ENCODE measurements at regions not wholly inside any gene's neighbourhood (a gene's known extent, or its start where the extent isn't known, plus 50 kb on each side); places are given as distances from the start of the nearest gene placed in this dataset.
A peak's percentile ranks its signal among the peaks of the same experiment; 100 is the strongest.

GRCh38 chr11:13834463-13834862 is 128.1 kb upstream of the SPON1 start:
- TF ChIP-seq POLR2A (IDR thresholded peaks at IDR 0.05) (no peak), CTCF (IDR thresholded peaks at IDR 0.05) (peak in 2 of 6 experiments; percentile 11 to 28)

All from esophagus squamous epithelium (tissue), 4 donors.